ENCODE measurements at regions not wholly inside any gene's neighbourhood (a gene's known extent, or its start where the extent isn't known, plus 50 kb on each side); places are given as distances from the start of the nearest gene placed in this dataset.

DNA sequence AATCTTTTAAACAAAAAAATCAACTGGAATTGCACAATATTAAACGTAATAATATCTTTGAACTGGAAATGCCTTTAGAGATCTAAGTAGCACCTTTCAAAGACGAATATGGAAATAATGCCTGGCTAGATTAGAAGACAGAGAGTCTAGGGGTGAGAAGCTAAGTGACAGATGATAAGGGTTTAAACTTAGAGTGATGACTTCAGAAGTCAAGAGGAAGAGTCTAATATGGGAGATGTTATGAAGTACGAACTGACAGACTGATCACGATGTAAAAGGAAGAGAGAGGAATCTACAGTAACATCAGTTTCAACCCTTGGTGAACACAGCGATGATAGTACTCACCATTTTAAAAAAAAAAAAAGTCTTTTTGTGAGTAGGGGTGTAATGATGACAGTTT, 57.9 kb downstream of the HINT1 start:
- no TSS peak for BruUV-seq (replicated peaks)
- RAD21 ChIA-PET (ENCODE audit: unreplicated experiment) = interaction anchor here (0.9 kb wide), 1 partner anchor 236 kb away, joined by 3 read pairs; no protein-coding TSS in a partner anchor
- SMC1A ChIA-PET (ENCODE audit: uncharacterized antibody, unreplicated experiment) = interaction anchor here (1.3 kb wide), 1 partner anchor 86 kb away, joined by 3 read pairs; no protein-coding TSS in a partner anchor
- Histone ChIP-seq H3K27ac (ENCODE audit: control insufficient read depth, insufficient read depth) (no peak overlapping the region), H3K9me3 (replicated peaks; ENCODE audit: control insufficient read depth, insufficient read depth, low read length) (no peaks in the 10 kb centered on the region), H4K20me1 (ENCODE audit: control insufficient read depth, insufficient read depth) (no peaks in the 10 kb centered on the region), H3K36me3 (ENCODE audit: control insufficient read depth in 2 of 2, insufficient read depth in 2 of 2, low read length in 1 of 2) (no peaks in the 10 kb centered on the region), H3K79me2 (ENCODE audit: control insufficient read depth, insufficient read depth, low read length) (no peaks in the 10 kb centered on the region), H3K4me1 (ENCODE audit: control insufficient read depth, insufficient read depth, low read length) (no peaks in the 10 kb centered on the region), H3K4me3 (no peak overlapping the region), H2AFZ (ENCODE audit: control insufficient read depth, low read depth, low read length) (no peak overlapping the region), H3K9ac (ENCODE audit: control insufficient read depth, insufficient read depth, low read length) (no peak overlapping the region), H3K27me3 (replicated peaks in 1 of 2; ENCODE audit: control insufficient read depth in 2 of 2, insufficient read depth in 2 of 2, low read length in 1 of 2) (peaks cover 2% of the 10 kb centered on the region in 2 experiments; a peak in 2 of 4 replicates), H3K4me2 (ENCODE audit: control insufficient read depth, insufficient read depth) (no peak overlapping the region)
- in situ Hi-C loops (cut with MboI) (loop anchor here (10.0 kb wide), 2 partner anchors 992 to 1332 kb away; no protein-coding TSS in a partner anchor), intact Hi-C loops (cut with micrococcal nuclease; ENCODE audit: unreplicated experiment) (loop anchor here (5.0 kb wide), 1 partner anchor 910 kb away; no protein-coding TSS in a partner anchor)
- WGBS (ENCODE audit: insufficient coverage, insufficient replicate concordance, low lambda C conversion rate, missing lambda C conversion rate) = 10% methylated on average over 5 of the region's 5 CpGs
- no peak for FAIRE-seq
- POLR2A ChIA-PET = no interaction called here
- CTCF ChIA-PET = interaction anchor here (0.6 to 3.9 kb wide), 6 partner anchors 236 to 1294 kb away, joined by 3 to 25 read pairs (median 4); no protein-coding TSS in a partner anchor
- ATAC-seq = no peak
- no peak for DNase-seq (ENCODE audit: low read depth, low spot score)
- TF ChIP-seq CEBPZ (IDR thresholded peaks at IDR 0.05; ENCODE audit: low read depth, low read length) = no peak
- no peak for TF ChIP-seq SPI1 (IDR thresholded peaks at IDR 0.05; ENCODE audit: borderline replicate concordance, insufficient read depth, low read depth, low read length)
- no peak for TF ChIP-seq BCL11A (IDR thresholded peaks at IDR 0.05; ENCODE audit: low read depth, low read length)
- no peak for TF ChIP-seq ZNF207 (IDR thresholded peaks at IDR 0.05; ENCODE audit: borderline replicate concordance)
- no peak for TF ChIP-seq EP300 (IDR thresholded peaks at IDR 0.05; ENCODE audit: borderline replicate concordance in 1 of 2, control insufficient read depth in 1 of 2, low read depth in 2 of 2, low read length in 2 of 2)
- TF ChIP-seq, protein P1, sequence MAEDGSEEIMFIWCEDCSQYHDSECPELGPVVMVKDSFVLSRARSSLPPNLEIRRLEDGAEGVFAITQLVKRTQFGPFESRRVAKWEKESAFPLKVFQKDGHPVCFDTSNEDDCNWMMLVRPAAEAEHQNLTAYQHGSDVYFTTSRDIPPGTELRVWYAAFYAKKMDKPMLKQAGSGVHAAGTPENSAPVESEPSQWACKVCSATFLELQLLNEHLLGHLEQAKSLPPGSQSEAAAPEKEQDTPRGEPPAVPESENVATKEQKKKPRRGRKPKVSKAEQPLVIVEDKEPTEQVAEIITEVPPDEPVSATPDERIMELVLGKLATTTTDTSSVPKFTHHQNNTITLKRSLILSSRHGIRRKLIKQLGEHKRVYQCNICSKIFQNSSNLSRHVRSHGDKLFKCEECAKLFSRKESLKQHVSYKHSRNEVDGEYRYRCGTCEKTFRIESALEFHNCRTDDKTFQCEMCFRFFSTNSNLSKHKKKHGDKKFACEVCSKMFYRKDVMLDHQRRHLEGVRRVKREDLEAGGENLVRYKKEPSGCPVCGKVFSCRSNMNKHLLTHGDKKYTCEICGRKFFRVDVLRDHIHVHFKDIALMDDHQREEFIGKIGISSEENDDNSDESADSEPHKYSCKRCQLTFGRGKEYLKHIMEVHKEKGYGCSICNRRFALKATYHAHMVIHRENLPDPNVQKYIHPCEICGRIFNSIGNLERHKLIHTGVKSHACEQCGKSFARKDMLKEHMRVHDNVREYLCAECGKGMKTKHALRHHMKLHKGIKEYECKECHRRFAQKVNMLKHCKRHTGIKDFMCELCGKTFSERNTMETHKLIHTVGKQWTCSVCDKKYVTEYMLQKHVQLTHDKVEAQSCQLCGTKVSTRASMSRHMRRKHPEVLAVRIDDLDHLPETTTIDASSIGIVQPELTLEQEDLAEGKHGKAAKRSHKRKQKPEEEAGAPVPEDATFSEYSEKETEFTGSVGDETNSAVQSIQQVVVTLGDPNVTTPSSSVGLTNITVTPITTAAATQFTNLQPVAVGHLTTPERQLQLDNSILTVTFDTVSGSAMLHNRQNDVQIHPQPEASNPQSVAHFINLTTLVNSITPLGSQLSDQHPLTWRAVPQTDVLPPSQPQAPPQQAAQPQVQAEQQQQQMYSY (CRISPR knock-in tag; IDR thresholded peaks at IDR 0.05) = no peak
- TF ChIP-seq SREBF2 (IDR thresholded peaks at IDR 0.05; ENCODE audit: low read length) = no peak
- TF ChIP-seq ZNF24 (IDR thresholded peaks at IDR 0.05) = no peak
- no peak for TF ChIP-seq CREM (IDR thresholded peaks at IDR 0.05; ENCODE audit: low read depth)
- TF ChIP-seq JUND (IDR thresholded peaks at IDR 0.05; ENCODE audit: low read depth, low read length) = no peak
- no peak for TF ChIP-seq EZH2 (IDR thresholded peaks at IDR 0.05; ENCODE audit: borderline replicate concordance, control insufficient read depth, low read depth, low read length)
- no peak for TF ChIP-seq MEF2A (IDR thresholded peaks at IDR 0.05; ENCODE audit: insufficient read depth, low read depth, low read length)
- TF ChIP-seq SMAD1 (IDR thresholded peaks at IDR 0.05; ENCODE audit: low read depth, partially characterized antibody) = no peak
- TF ChIP-seq CBX3 (IDR thresholded peaks at IDR 0.05; ENCODE audit: borderline replicate concordance, low read depth) = no peak
